Chondrocyte (in vitro differentiated cells): ENCODE measurements at regions not wholly inside any gene's neighbourhood (a gene's known extent, or its start where the extent isn't known, plus 50 kb on each side); places are given as distances from the start of the nearest gene placed in this dataset.

Experiments
- DNase-seq: peaks from one replicate; pipeline ENCODE4 v3.0.0; 2021; ENCODE audit warnings: mixed read lengths, low spot score
- H3K27ac Mint-ChIP-seq: one replicate; pipeline ENCODE4 v1.8.0; 2021; ENCODE audit warnings: mild to moderate bottlenecking, moderate library complexity, mixed read lengths; ENCODE audit not compliant: unreplicated experiment
- H3K27me3 Mint-ChIP-seq: 2 replicates; pipeline ENCODE4 v1.8.0; 2021; ENCODE audit warnings: low read depth, mixed read lengths
- H3K36me3 Mint-ChIP-seq: 2 replicates; pipeline ENCODE4 v1.8.0; 2021; ENCODE audit warnings: low read depth, mixed read lengths
- H3K4me1 Mint-ChIP-seq: 2 replicates; pipeline ENCODE4 v1.8.0; 2021; ENCODE audit warnings: low read depth, mild to moderate bottlenecking, mixed read lengths
- H3K4me3 Mint-ChIP-seq: one replicate; pipeline ENCODE4 v1.8.0; 2021; ENCODE audit warnings: mild to moderate bottlenecking, moderate library complexity, mixed read lengths; ENCODE audit not compliant: unreplicated experiment
- H3K9me3 Mint-ChIP-seq: 2 replicates; pipeline ENCODE4 v1.8.0; 2021; ENCODE audit warnings: low read depth, mixed read lengths
- TF ChIP-seq, protein P1 (sequence below): fragments of 200-600 bp; sonication (generic); IDR thresholded peaks from 2 replicates; pipeline ENCODE4 v1.5.0; 2021; ENCODE audit warnings: antibody characterized with exemption, mild to moderate bottlenecking, moderate library complexity

- TF ChIP-seq, protein P1, sequence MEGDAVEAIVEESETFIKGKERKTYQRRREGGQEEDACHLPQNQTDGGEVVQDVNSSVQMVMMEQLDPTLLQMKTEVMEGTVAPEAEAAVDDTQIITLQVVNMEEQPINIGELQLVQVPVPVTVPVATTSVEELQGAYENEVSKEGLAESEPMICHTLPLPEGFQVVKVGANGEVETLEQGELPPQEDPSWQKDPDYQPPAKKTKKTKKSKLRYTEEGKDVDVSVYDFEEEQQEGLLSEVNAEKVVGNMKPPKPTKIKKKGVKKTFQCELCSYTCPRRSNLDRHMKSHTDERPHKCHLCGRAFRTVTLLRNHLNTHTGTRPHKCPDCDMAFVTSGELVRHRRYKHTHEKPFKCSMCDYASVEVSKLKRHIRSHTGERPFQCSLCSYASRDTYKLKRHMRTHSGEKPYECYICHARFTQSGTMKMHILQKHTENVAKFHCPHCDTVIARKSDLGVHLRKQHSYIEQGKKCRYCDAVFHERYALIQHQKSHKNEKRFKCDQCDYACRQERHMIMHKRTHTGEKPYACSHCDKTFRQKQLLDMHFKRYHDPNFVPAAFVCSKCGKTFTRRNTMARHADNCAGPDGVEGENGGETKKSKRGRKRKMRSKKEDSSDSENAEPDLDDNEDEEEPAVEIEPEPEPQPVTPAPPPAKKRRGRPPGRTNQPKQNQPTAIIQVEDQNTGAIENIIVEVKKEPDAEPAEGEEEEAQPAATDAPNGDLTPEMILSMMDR = no peak
- H3K36me3 Mint-ChIP-seq = no peaks in the 10 kb centered on the region
- H3K27me3 Mint-ChIP-seq = no peaks in the 10 kb centered on the region
- H3K4me1 Mint-ChIP-seq = peaks cover 43% of the 10 kb centered on the region
- H3K4me3 Mint-ChIP-seq = no peak overlapping the region
- DNase-seq = no peak
- peak overlapping the region; percentile 20 for H3K27ac Mint-ChIP-seq
- no peaks in the 10 kb centered on the region for H3K9me3 Mint-ChIP-seq
Observed at GRCh38 chr13:50224534-50224933, 209.3 kb downstream of the KCNRG start.

GRCh38 chr13:50225193-50226155, 210.2 kb downstream of the KCNRG start:
- Mint-ChIP-seq H3K27ac (peak overlapping the region; percentile 15), H3K27me3 (no peaks in the 10 kb centered on the region), H3K4me1 (peaks cover 48% of the 10 kb centered on the region), H3K9me3 (no peaks in the 10 kb centered on the region), H3K36me3 (no peaks in the 10 kb centered on the region), H3K4me3 (no peak overlapping the region)
- no peak for DNase-seq
- TF ChIP-seq, protein P1 = no peak

DNA sequence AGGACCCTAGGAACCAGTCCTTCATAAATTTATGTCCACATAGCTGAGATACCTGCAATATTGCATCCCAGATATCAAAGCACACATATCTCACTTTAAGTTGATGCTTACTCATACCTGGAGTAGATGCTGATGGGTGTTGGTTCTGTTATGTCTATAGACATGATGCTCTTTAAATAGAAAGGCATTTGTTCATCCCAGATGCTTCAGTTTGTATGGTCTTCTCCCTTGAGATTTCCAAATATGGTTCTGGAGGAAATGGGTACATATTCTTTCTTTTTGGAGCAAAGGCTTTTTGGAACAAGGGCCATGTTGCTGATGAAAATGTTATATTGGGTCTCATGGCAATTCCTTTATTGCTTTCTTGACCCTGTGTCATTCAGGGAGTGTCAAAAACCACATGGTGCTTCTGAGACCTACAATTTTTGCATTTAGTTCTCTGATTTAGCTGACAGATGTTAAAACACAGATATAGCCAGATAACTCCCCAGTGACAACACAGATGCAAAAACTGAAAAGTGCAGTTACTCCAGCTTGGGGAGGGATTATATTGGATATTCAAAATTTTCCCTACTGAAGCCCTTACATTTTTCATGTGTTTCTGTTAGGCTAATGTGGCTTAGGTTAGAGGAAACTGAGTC, 211.4 kb downstream of the KCNRG start:
- TF ChIP-seq, protein P1 = no peak
- Mint-ChIP-seq H3K27me3 (no peaks in the 10 kb centered on the region), H3K27ac (no peak overlapping the region), H3K4me1 (peaks cover 45% of the 10 kb centered on the region), H3K36me3 (no peaks in the 10 kb centered on the region), H3K4me3 (no peak overlapping the region), H3K9me3 (no peaks in the 10 kb centered on the region)
- DNase-seq = no peak

GRCh38 chr13:50227361-50227760, 212.1 kb downstream of the KCNRG start:
- TF ChIP-seq, protein P1 = no peak
- no peaks in the 10 kb centered on the region for H3K36me3 Mint-ChIP-seq
- no peaks in the 10 kb centered on the region for H3K27me3 Mint-ChIP-seq
- DNase-seq = no peak
- H3K4me3 Mint-ChIP-seq = no peak overlapping the region
- no peaks in the 10 kb centered on the region for H3K9me3 Mint-ChIP-seq
- H3K27ac Mint-ChIP-seq = no peak overlapping the region
- H3K4me1 Mint-ChIP-seq = peaks cover 41% of the 10 kb centered on the region

- H3K4me1 Mint-ChIP-seq = peaks cover 31% of the 10 kb centered on the region
- peaks cover 4% of the 10 kb centered on the region for H3K36me3 Mint-ChIP-seq
- DNase-seq = no peak
- no peak overlapping the region for H3K27ac Mint-ChIP-seq
- H3K9me3 Mint-ChIP-seq = no peaks in the 10 kb centered on the region
- H3K27me3 Mint-ChIP-seq = no peaks in the 10 kb centered on the region
- H3K4me3 Mint-ChIP-seq = no peak overlapping the region
- TF ChIP-seq, protein P1 = no peak
Observed at GRCh38 chr13:50228527-50228926, 213.3 kb downstream of the KCNRG start.
